ENCODE measurements at regions not wholly inside any gene's neighbourhood (a gene's known extent, or its start where the extent isn't known, plus 50 kb on each side); places are given as distances from the start of the nearest gene placed in this dataset.

GRCh38 chr10:130635528-130635927 lies 499.3 kb downstream of the GLRX3 start:
- DNase-seq, result no peak

GRCh38 chr10:130636313-130636930 lies 500.2 kb downstream of the GLRX3 start:
- no peak for DNase-seq

- no peak for DNase-seq
These were observed 501.0 kb downstream of the GLRX3 start for GRCh38 chr10:130637089-130637676.

- DNase-seq, result no peak
These were observed 502.8 kb downstream of the GLRX3 start for GRCh38 chr10:130638991-130639390.

GRCh38 chr10:130642926-130643325 lies 506.7 kb downstream of the GLRX3 start:
- DNase-seq, result no peak

GRCh38 chr10:130647341-130647740 lies 511.1 kb downstream of the GLRX3 start:
- DNase-seq, result no peak

GRCh38 chr10:130648807-130649206 lies 512.6 kb downstream of the GLRX3 start:
- no peak for DNase-seq

- no peak for DNase-seq
These were observed 516.4 kb downstream of the GLRX3 start for GRCh38 chr10:130652544-130652943.

- DNase-seq, result no peak
These were observed 516.9 kb downstream of the GLRX3 start for GRCh38 chr10:130652964-130653578.

- no peak for DNase-seq
These were observed 518.5 kb downstream of the GLRX3 start for GRCh38 chr10:130654726-130655125.

GRCh38 chr10:130655313-130656186 lies 519.4 kb downstream of the GLRX3 start:
- no peak for DNase-seq

- DNase-seq, result no peak
These were observed 520.0 kb downstream of the GLRX3 start for GRCh38 chr10:130656187-130656575.

GRCh38 chr10:130656582-130657133 lies 520.5 kb downstream of the GLRX3 start:
- no peak for DNase-seq

- DNase-seq, result no peak
These were observed 522.6 kb downstream of the GLRX3 start for GRCh38 chr10:130658687-130659290.

GRCh38 chr10:130659528-130659927 lies 523.3 kb downstream of the GLRX3 start:
- no peak for DNase-seq

GRCh38 chr10:130660266-130660665 lies 524.1 kb downstream of the GLRX3 start:
- DNase-seq, result no peak

- DNase-seq, result no peak
These were observed 525.2 kb downstream of the GLRX3 start for GRCh38 chr10:130661419-130661818.

- DNase-seq, result no peak
These were observed 526.6 kb downstream of the GLRX3 start for GRCh38 chr10:130662775-130663174.

- no peak for DNase-seq
These were observed 528.3 kb downstream of the GLRX3 start for GRCh38 chr10:130664526-130664925.

- no peak for DNase-seq
These were observed 530.0 kb downstream of the GLRX3 start for GRCh38 chr10:130666215-130666614.

GRCh38 chr10:130686689-130687300 lies 550.6 kb downstream of the GLRX3 start:
- no peak for DNase-seq

- DNase-seq, result no peak
These were observed 551.4 kb downstream of the GLRX3 start for GRCh38 chr10:130687566-130687965.

Measured in T-helper 9 cell (primary cell).